ENCODE measurements at regions not wholly inside any gene's neighbourhood (a gene's known extent, or its start where the extent isn't known, plus 50 kb on each side); places are given as distances from the start of the nearest gene placed in this dataset.
"Not testable (repeated sequence)": the region's sequence is repeated elsewhere in the genome, so short reads cannot be mapped to it uniquely, and the experiment has no call there.

- no peaks in the 10 kb centered on the region for H3K36me3 Mint-ChIP-seq (ENCODE audit: low read depth)
- H3K9me3 Mint-ChIP-seq, result no peaks in the 10 kb centered on the region
- H3K27me3 Mint-ChIP-seq, result no peaks in the 10 kb centered on the region
- no peak overlapping the region for H3K4me3 Mint-ChIP-seq
- DNase-seq, result no peak
- POLR2A ChIA-PET, result no interaction called here
- no peak overlapping the region for H3K27ac Mint-ChIP-seq
- no peaks in the 10 kb centered on the region for H3K4me1 Mint-ChIP-seq
- CTCF ChIA-PET, result no interaction called here
These were observed 55.0 kb upstream of the CXXC4 start for GRCh38 chr4:104549736-104550135.

DNA sequence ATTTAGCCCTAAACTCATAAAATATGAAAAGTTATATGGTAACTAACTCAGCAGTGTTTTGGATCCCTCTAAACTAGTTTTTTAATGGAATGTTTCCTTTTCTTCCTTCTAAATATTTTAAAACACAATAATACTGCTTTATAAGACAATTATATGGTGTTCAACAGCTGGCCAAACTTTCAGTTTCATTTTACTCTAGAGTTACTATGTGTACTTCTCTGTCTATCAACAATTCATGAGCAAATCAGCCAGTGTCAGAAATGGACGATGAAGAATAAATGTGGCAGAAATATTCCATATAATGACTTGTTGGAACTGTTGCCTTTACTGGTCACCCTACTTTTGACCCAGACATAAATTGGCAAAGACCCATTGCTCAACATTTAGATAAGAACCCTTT, 64.8 kb upstream of the CXXC4 start:
- no peak for DNase-seq
- POLR2A ChIA-PET, result no interaction called here
- H3K9me3 Mint-ChIP-seq, result no peaks in the 10 kb centered on the region
- no peak overlapping the region for H3K4me3 Mint-ChIP-seq
- H3K36me3 Mint-ChIP-seq (ENCODE audit: low read depth), result no peaks in the 10 kb centered on the region
- H3K27me3 Mint-ChIP-seq, result no peaks in the 10 kb centered on the region
- no peak overlapping the region for H3K27ac Mint-ChIP-seq
- H3K4me1 Mint-ChIP-seq, result no peaks in the 10 kb centered on the region
- CTCF ChIA-PET, result no interaction called here

DNA sequence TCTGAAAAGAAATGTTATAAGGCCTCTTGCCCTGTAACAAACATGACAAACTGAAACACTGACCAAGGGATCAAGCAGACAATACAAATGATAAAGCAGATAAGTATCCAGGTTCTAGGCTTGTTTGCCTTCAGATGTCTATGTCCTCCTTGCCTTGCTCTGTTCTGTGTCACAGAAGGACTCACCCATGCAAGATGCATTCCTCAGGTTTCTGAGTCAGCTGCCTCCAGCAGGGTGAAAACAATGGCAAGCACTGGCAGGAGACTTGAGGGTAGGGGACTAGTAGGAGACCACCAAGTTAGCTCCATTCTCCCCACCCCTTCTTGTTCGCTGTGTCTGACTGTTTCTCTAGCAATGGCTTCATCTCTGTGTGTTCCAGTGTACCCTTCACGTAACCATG, 76.6 kb upstream of the CXXC4 start:
- H3K4me3 Mint-ChIP-seq, result no peak overlapping the region
- ChIA-PET POLR2A (no interaction called here), CTCF (no interaction called here)

GRCh38 chr4:104574371-104574770, 79.7 kb upstream of the CXXC4 start:
- no peak overlapping the region for H3K27ac Mint-ChIP-seq
- CTCF ChIA-PET, result no interaction called here
- H3K27me3 Mint-ChIP-seq, result no peaks in the 10 kb centered on the region
- POLR2A ChIA-PET, result no interaction called here
- H3K36me3 Mint-ChIP-seq (ENCODE audit: low read depth), result no peaks in the 10 kb centered on the region
- H3K4me1 Mint-ChIP-seq, result no peaks in the 10 kb centered on the region
- no peak for DNase-seq
- no peak overlapping the region for H3K4me3 Mint-ChIP-seq
- H3K9me3 Mint-ChIP-seq, result peaks cover 2% of the 10 kb centered on the region

More for the DNA sequence above, 76.6 kb upstream of the CXXC4 start:
- Mint-ChIP-seq H3K27me3 (no peaks in the 10 kb centered on the region), H3K4me1 (no peaks in the 10 kb centered on the region), H3K27ac (no peak overlapping the region), H3K36me3 (ENCODE audit: low read depth) (no peaks in the 10 kb centered on the region), H3K9me3 (peaks cover 3% of the 10 kb centered on the region)
- no peak for DNase-seq

DNA sequence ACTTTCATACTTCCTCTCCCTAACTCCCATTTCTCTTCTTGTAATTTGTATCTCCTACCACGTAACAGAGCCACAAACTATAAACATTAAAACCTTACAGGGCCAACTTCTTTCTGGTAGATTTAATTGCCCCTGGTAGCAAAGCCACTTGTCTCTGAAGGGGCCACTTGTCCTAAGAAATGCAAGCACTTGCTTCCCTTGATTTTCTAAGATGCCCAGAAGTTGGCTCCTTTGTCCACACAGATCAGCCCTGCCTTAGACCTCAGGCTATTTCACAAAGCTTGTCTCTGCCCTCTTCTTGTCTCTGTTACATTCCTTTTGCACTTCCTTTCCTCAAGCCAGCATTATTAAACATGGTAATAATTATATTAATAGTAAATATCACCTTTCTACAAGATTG, 80.6 kb upstream of the CXXC4 start:
- Mint-ChIP-seq H3K36me3 (ENCODE audit: low read depth) (no peaks in the 10 kb centered on the region), H3K27me3 (no peaks in the 10 kb centered on the region), H3K9me3 (peaks cover 2% of the 10 kb centered on the region), H3K4me1 (no peaks in the 10 kb centered on the region), H3K27ac (no peak overlapping the region), H3K4me3 (no peak overlapping the region)
- ChIA-PET CTCF (no interaction called here), POLR2A (no interaction called here)
- no peak for DNase-seq

DNA sequence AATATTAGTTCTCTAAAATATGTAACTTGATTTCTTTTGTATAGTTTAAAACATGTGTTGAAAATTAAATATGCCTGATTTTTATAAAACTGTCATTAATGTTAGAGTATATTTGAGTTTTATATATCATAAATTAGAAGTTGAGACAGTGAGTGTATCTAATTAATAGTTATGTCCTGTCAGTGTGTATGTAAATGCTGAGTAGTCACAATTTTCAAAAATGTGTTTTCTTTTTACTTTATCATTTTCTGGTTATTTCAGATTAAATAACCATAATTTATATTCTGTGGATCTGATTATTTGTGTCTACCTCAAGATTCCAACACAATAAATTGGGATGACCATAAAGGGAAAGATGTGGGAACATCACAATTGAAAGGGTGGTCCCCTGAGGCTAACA, 82.7 kb upstream of the CXXC4 start:
- Mint-ChIP-seq H3K27me3 (no peaks in the 10 kb centered on the region), H3K27ac (no peak overlapping the region), H3K9me3 (peaks cover 2% of the 10 kb centered on the region), H3K4me1 (no peaks in the 10 kb centered on the region), H3K36me3 (ENCODE audit: low read depth) (no peaks in the 10 kb centered on the region), H3K4me3 (no peak overlapping the region)
- ChIA-PET POLR2A (no interaction called here), CTCF (no interaction called here)
- DNase-seq, result no peak

- H3K4me3 Mint-ChIP-seq; H3K4me1 Mint-ChIP-seq; H3K27me3 Mint-ChIP-seq; H3K27ac Mint-ChIP-seq; H3K9me3 Mint-ChIP-seq; CTCF ChIA-PET; H3K36me3 Mint-ChIP-seq (ENCODE audit: low read depth); POLR2A ChIA-PET; DNase-seq: not testable (repeated sequence)
These were observed 86.8 kb upstream of the CXXC4 start for GRCh38 chr4:104581476-104581875.

- H3K4me3 Mint-ChIP-seq; H3K27me3 Mint-ChIP-seq; H3K36me3 Mint-ChIP-seq (ENCODE audit: low read depth); CTCF ChIA-PET; DNase-seq; H3K4me1 Mint-ChIP-seq; H3K27ac Mint-ChIP-seq; POLR2A ChIA-PET; H3K9me3 Mint-ChIP-seq: not testable (repeated sequence)
These were observed 87.4 kb upstream of the CXXC4 start for GRCh38 chr4:104582056-104582455.

GRCh38 chr4:104589264-104589868, 94.7 kb upstream of the CXXC4 start:
- no peaks in the 10 kb centered on the region for H3K27me3 Mint-ChIP-seq
- no peak overlapping the region for H3K4me3 Mint-ChIP-seq
- no peaks in the 10 kb centered on the region for H3K4me1 Mint-ChIP-seq
- H3K27ac Mint-ChIP-seq, result no peak overlapping the region
- no peak for DNase-seq
- no peaks in the 10 kb centered on the region for H3K36me3 Mint-ChIP-seq (ENCODE audit: low read depth)
- H3K9me3 Mint-ChIP-seq, result no peaks in the 10 kb centered on the region
- CTCF ChIA-PET, result no interaction called here
- POLR2A ChIA-PET, result no interaction called here

- no peak for DNase-seq
- H3K27ac Mint-ChIP-seq, result no peak overlapping the region
- H3K4me3 Mint-ChIP-seq, result no peak overlapping the region
- H3K4me1 Mint-ChIP-seq, result no peaks in the 10 kb centered on the region
- H3K9me3 Mint-ChIP-seq, result no peaks in the 10 kb centered on the region
- ChIA-PET POLR2A (no interaction called here), CTCF (no interaction called here)
- H3K36me3 Mint-ChIP-seq (ENCODE audit: low read depth), result no peaks in the 10 kb centered on the region
- H3K27me3 Mint-ChIP-seq, result no peaks in the 10 kb centered on the region
These were observed 96.8 kb upstream of the CXXC4 start for GRCh38 chr4:104591510-104591911.

DNA sequence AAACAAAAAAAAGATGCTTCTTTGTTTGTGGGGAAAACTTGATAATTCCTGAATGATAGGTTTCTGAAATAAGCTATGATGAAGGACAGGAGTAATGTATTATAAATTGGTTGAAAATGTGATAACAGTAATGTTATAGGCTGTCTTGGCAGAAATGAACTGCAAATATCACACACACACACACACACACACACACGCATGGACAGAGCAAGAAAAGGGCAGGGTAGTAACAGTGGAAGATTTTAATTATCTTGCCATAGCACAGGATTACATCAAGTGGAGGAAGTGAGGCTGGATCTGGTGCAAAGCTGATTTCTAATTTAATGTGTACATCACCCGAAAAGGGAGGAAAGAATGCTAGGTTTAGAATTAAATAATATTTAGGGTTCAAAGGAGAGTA, 97.5 kb upstream of the CXXC4 start:
- POLR2A ChIA-PET, result no interaction called here
- Mint-ChIP-seq H3K36me3 (ENCODE audit: low read depth) (no peaks in the 10 kb centered on the region), H3K4me1 (no peaks in the 10 kb centered on the region), H3K27ac (no peak overlapping the region), H3K4me3 (no peak overlapping the region), H3K9me3 (no peaks in the 10 kb centered on the region), H3K27me3 (no peaks in the 10 kb centered on the region)
- no peak for DNase-seq
- CTCF ChIA-PET, result no interaction called here

GRCh38 chr4:104593019-104593418, 98.3 kb upstream of the CXXC4 start:
- POLR2A ChIA-PET, result no interaction called here
- no peaks in the 10 kb centered on the region for H3K4me1 Mint-ChIP-seq
- no peak overlapping the region for H3K4me3 Mint-ChIP-seq
- CTCF ChIA-PET, result no interaction called here
- H3K27ac Mint-ChIP-seq, result no peak overlapping the region
- no peaks in the 10 kb centered on the region for H3K9me3 Mint-ChIP-seq
- no peak for DNase-seq
- H3K27me3 Mint-ChIP-seq, result no peaks in the 10 kb centered on the region
- no peaks in the 10 kb centered on the region for H3K36me3 Mint-ChIP-seq (ENCODE audit: low read depth)

GRCh38 chr4:104596189-104596588, 101.5 kb upstream of the CXXC4 start:
- no peak for DNase-seq
- Mint-ChIP-seq H3K4me3 (no peak overlapping the region), H3K27me3 (no peaks in the 10 kb centered on the region), H3K27ac (no peak overlapping the region), H3K4me1 (no peaks in the 10 kb centered on the region), H3K36me3 (ENCODE audit: low read depth) (no peaks in the 10 kb centered on the region), H3K9me3 (no peaks in the 10 kb centered on the region)
- ChIA-PET CTCF (no interaction called here), POLR2A (no interaction called here)

- no peak for DNase-seq
- H3K36me3 Mint-ChIP-seq (ENCODE audit: low read depth), result no peaks in the 10 kb centered on the region
These were observed 120.8 kb upstream of the CXXC4 start for GRCh38 chr4:104615496-104615895.

DNA sequence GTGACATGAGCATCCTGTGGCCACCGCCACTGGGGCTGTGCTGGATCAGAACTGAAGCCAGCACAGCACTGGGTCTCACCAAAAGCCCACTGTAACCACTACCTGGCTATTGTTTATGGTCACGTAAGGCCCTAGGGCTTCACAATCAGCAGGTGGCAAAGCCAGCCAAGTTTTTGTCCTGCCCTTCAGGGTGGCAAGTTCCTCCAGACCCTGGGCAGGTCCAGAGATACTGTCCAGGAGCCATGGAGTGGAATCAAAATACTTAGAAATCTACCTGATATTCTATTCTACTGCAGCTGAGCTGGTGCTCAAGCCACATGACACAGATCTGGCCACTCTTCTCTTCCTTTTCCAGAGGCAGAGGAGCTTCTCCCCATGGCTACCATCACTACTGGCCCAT, 121.2 kb upstream of the CXXC4 start:
- H3K36me3 Mint-ChIP-seq (ENCODE audit: low read depth), result no peaks in the 10 kb centered on the region
- peaks cover 6% of the 10 kb centered on the region for H3K9me3 Mint-ChIP-seq
- CTCF ChIA-PET, result no interaction called here
- H3K4me3 Mint-ChIP-seq, result no peak overlapping the region
- H3K4me1 Mint-ChIP-seq, result no peaks in the 10 kb centered on the region
- no peak overlapping the region for H3K27ac Mint-ChIP-seq
- H3K27me3 Mint-ChIP-seq, result no peaks in the 10 kb centered on the region
- DNase-seq, result no peak
- POLR2A ChIA-PET, result no interaction called here

More at GRCh38 chr4:104615496-104615895, 120.8 kb upstream of the CXXC4 start:
- Mint-ChIP-seq H3K27me3 (no peaks in the 10 kb centered on the region), H3K27ac (no peak overlapping the region), H3K9me3 (peaks cover 6% of the 10 kb centered on the region), H3K4me3 (no peak overlapping the region), H3K4me1 (no peaks in the 10 kb centered on the region)
- POLR2A ChIA-PET, result no interaction called here
- CTCF ChIA-PET, result no interaction called here

Measured in activated CD4-positive, alpha-beta memory T cell treated with anti-CD3 and anti-CD28 coated beads, Interleukin-2, amount 10 ng/mL, durations not matched to agents 7 days and 5 days (primary cell).